ENCODE measurements at regions not wholly inside any gene's neighbourhood (a gene's known extent, or its start where the extent isn't known, plus 50 kb on each side); places are given as distances from the start of the nearest gene placed in this dataset.

GRCh38 chr15:81766829-81767475 lies 278.9 kb downstream of the MEX3B start:
- Histone ChIP-seq H3K27ac (no peak overlapping the region), H3K4me1 (no peaks in the 10 kb centered on the region), H3K4me3 (no peak overlapping the region), H3K27me3 (no peaks in the 10 kb centered on the region), H3K36me3 (no peaks in the 10 kb centered on the region), H3K9me3 (no peaks in the 10 kb centered on the region)
- TF ChIP-seq, protein P1, sequence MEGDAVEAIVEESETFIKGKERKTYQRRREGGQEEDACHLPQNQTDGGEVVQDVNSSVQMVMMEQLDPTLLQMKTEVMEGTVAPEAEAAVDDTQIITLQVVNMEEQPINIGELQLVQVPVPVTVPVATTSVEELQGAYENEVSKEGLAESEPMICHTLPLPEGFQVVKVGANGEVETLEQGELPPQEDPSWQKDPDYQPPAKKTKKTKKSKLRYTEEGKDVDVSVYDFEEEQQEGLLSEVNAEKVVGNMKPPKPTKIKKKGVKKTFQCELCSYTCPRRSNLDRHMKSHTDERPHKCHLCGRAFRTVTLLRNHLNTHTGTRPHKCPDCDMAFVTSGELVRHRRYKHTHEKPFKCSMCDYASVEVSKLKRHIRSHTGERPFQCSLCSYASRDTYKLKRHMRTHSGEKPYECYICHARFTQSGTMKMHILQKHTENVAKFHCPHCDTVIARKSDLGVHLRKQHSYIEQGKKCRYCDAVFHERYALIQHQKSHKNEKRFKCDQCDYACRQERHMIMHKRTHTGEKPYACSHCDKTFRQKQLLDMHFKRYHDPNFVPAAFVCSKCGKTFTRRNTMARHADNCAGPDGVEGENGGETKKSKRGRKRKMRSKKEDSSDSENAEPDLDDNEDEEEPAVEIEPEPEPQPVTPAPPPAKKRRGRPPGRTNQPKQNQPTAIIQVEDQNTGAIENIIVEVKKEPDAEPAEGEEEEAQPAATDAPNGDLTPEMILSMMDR (IDR thresholded peaks at IDR 0.05) = no peak
- TF ChIP-seq POLR2A (IDR thresholded peaks at IDR 0.05) (no peak), EP300 (IDR thresholded peaks at IDR 0.05) (no peak), POLR2AphosphoS5 (IDR thresholded peaks at IDR 0.05) (no peak)
- no peak for ATAC-seq
- WGBS, 2 donors (ENCODE audit: low coverage in 1 of 2) = 29 to 71% methylated on average over 1 of the region's 1 CpG

DNA sequence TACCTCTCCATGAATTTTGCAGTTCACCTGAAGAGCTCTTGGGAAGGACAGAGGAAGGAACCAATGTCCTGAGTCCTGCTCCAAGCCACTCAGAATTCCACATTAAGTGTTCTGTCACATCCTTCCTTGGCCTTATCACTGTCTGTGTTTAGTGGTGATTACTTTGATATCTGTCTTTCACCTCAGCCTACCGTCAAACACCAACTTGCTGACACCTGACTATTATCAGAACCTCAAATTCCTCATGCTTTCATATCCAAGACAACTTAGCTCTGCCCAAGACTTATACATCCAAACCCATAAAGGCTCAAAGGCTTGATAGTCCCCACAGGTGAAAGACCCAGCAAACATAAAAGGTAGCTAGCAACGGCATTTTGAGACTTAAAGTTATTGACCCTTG lies 280.0 kb downstream of the MEX3B start:
- no peaks in the 10 kb centered on the region for H3K36me3 ChIP-seq
- no peak for ATAC-seq
- H3K4me1 ChIP-seq = no peaks in the 10 kb centered on the region
- no peaks in the 10 kb centered on the region for H3K27me3 ChIP-seq
- no peak overlapping the region for H3K27ac ChIP-seq
- TF ChIP-seq POLR2AphosphoS5 (IDR thresholded peaks at IDR 0.05) = no peak
- no peak for TF ChIP-seq EP300 (IDR thresholded peaks at IDR 0.05)
- TF ChIP-seq, protein P1 (IDR thresholded peaks at IDR 0.05) = no peak
- TF ChIP-seq POLR2A (IDR thresholded peaks at IDR 0.05) = no peak
- no peak overlapping the region for H3K4me3 ChIP-seq
- 87 to 90% methylated on average over 1 to 2 of the region's 2 CpGs for WGBS, 2 donors (ENCODE audit: low coverage in 1 of 2)
- H3K9me3 ChIP-seq = no peaks in the 10 kb centered on the region

DNA sequence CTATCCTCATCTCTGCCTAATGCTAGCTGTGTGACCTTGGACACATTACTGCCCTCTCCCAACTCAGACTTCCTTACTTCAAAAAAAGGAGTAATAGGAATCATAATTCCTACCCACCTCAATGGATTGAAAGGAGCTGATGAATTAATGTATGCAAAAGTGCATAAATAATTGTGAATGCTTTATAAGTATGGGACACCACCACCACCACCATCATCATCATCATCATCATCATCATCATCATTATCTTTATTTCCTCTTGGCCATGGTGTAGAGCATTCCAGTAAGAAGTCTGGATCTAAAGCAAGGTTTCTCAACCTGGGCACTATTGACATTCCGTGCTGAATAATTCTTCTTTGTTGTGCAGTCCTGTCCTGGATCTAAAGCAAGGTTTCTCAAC lies 282.5 kb downstream of the MEX3B start:
- no peak overlapping the region for H3K4me3 ChIP-seq
- 86 to 100% methylated on average over 1 of the region's 1 CpG for WGBS, 2 donors (ENCODE audit: low coverage in 1 of 2)
- TF ChIP-seq POLR2AphosphoS5 (IDR thresholded peaks at IDR 0.05) (no peak), POLR2A (IDR thresholded peaks at IDR 0.05) (no peak), EP300 (IDR thresholded peaks at IDR 0.05) (no peak)
- TF ChIP-seq, protein P1 (IDR thresholded peaks at IDR 0.05) = no peak
- H3K27ac ChIP-seq = no peak overlapping the region
- no peak for ATAC-seq
- no peaks in the 10 kb centered on the region for H3K9me3 ChIP-seq
- H3K27me3 ChIP-seq = no peaks in the 10 kb centered on the region
- no peaks in the 10 kb centered on the region for H3K36me3 ChIP-seq
- H3K4me1 ChIP-seq = peaks cover 0 to 5% (median 0%) of the 10 kb centered on the region in 3 donors

DNA sequence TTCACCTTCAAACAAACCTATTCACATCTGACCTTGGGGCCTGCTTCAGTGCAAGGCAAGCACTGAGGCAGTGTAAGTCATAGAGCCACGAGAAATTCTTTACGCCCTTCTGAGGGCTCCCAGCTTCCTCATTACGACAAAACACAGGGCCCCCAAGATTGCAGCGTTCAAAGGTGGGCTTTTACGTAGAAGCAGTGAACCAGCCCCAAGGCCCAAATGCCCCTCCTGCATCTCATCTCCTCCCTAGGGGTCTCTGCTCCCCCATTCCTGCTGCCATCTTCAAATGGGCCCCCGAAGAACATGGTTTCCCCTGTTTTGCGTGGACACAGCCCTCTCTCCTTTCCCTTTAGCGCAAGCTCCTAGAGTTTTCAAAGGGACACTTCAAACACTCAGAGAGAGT lies 285.1 kb downstream of the MEX3B start:
- ATAC-seq = no peak
- no peak overlapping the region for H3K4me3 ChIP-seq
- no peak overlapping the region for H3K27ac ChIP-seq
- H3K9me3 ChIP-seq = no peaks in the 10 kb centered on the region
- 98 to 100% methylated on average over 1 to 8 of the region's 8 CpGs for WGBS, 2 donors (ENCODE audit: low coverage in 1 of 2)
- H3K27me3 ChIP-seq = no peaks in the 10 kb centered on the region
- H3K36me3 ChIP-seq = no peaks in the 10 kb centered on the region
- TF ChIP-seq, protein P1 (IDR thresholded peaks at IDR 0.05) = no peak
- TF ChIP-seq POLR2A (IDR thresholded peaks at IDR 0.05) = no peak
- H3K4me1 ChIP-seq = peaks cover 0 to 5% (median 0%) of the 10 kb centered on the region in 3 donors

DNA sequence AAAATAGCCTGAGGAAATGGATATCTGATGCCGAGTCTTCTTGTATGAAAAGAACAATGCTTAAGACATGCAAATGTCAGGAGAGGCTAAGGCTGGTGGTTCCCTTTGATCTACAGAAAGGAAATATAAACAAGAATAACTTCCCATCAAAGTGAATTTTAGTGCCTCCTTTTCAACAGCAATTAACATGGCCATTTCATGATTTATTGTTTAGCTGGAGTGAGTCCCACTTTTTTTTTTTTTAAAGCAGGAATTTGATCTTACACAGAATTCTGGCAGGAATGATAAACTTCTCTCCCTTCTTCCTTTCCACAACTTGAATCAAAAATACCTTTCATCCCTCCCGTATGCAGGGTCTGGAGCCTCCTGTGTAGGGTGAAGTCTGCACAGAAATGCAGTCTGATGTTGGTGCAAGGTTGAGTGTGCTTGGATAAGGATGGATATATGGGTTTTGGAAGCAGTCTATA lies 287.0 kb downstream of the MEX3B start:
- no peak for ATAC-seq

More for the DNA sequence above, 287.0 kb downstream of the MEX3B start:
- Histone ChIP-seq H3K9me3 (no peaks in the 10 kb centered on the region), H3K4me1 (peaks cover 0 to 13% (median 5%) of the 10 kb centered on the region in 3 donors), H3K27me3 (no peaks in the 10 kb centered on the region), H3K27ac (no peak overlapping the region), H3K4me3 (no peak overlapping the region), H3K36me3 (no peaks in the 10 kb centered on the region)
- WGBS, 2 donors (ENCODE audit: low coverage in 1 of 2) = 31% methylated on average over 2 of the region's 2 CpGs; no CpG with 5 or more reads in 1 of the 2 donors
- TF ChIP-seq POLR2AphosphoS5 (IDR thresholded peaks at IDR 0.05) (no peak), EP300 (IDR thresholded peaks at IDR 0.05) (no peak), POLR2A (IDR thresholded peaks at IDR 0.05) (no peak)
- TF ChIP-seq, protein P1 (IDR thresholded peaks at IDR 0.05) = no peak

All from gastroesophageal sphincter (tissue), 4 donors.